Spleen (tissue), 11 donors: ENCODE measurements at regions not wholly inside any gene's neighbourhood (a gene's known extent, or its start where the extent isn't known, plus 50 kb on each side); places are given as distances from the start of the nearest gene placed in this dataset.
"Not testable (repeated sequence)": the region's sequence is repeated elsewhere in the genome, so short reads cannot be mapped to it uniquely, and the experiment has no call there.

Experiments
- DNase-seq: peaks from one replicate; pipeline ENCODE4 v3.0.0-alpha.2; 2020
- H3K27ac ChIP-seq, 8 donors: fragments of 200-600 bp; sonication (generic) in 7 of 8; 1 replicate in 4 of 8; 2 replicates in 4 of 8; pipeline versions ENCODE4 v1.5.0 to v1.8.0; 2016 to 2021; ENCODE audit warnings: inconsistent platforms in 4 of 8, mild to moderate bottlenecking in 4 of 8, moderate library complexity in 1 of 8
- H3K27me3 ChIP-seq, 7 donors: fragments of 200-600 bp; sonication (generic) in 6 of 7; replicated peaks in 1 of 7; 1 replicate in 4 of 7; 2 replicates in 3 of 7; pipeline versions ENCODE4 v1.5.0 to v1.8.0; 2016 to 2021; ENCODE audit warnings: inconsistent platforms in 3 of 7, mild to moderate bottlenecking in 1 of 7
- H3K36me3 ChIP-seq, 6 donors: fragments of 200-600 bp; sonication (generic) in 5 of 6; 1 replicate in 4 of 6; 2 replicates in 2 of 6; pipeline versions ENCODE4 v1.5.0 to v1.8.0; 2016 to 2021; ENCODE audit warnings: inconsistent platforms in 2 of 6
- H3K4me1 ChIP-seq, 6 donors: fragments of 200-600 bp; sonication (generic) in 5 of 6; 1 replicate in 3 of 6; 2 replicates in 3 of 6; pipeline versions ENCODE4 v1.5.0 to v1.8.0; 2016 to 2021; ENCODE audit warnings: inconsistent platforms in 3 of 6
- H3K4me3 ChIP-seq, 8 donors: fragments of 200-600 bp; sonication (generic) in 7 of 8; 1 replicate in 4 of 8; 2 replicates in 4 of 8; pipeline versions ENCODE4 v1.5.0 to v1.8.0; 2016 to 2021; ENCODE audit warnings: inconsistent platforms in 4 of 8, mild to moderate bottlenecking in 4 of 8, moderate library complexity in 2 of 8
- H3K9me3 ChIP-seq, 8 donors: fragments of 200-600 bp; sonication (generic) in 7 of 8; 1 replicate in 4 of 8; 2 replicates in 4 of 8; pipeline versions ENCODE4 v1.5.0 to v1.8.0; 2016 to 2021; ENCODE audit warnings: inconsistent platforms in 4 of 8
- CTCF ChIP-seq, 11 experiments: fragments of 200-600 bp in 7 of 11; fragments of 450-650 bp in 4 of 11; sonication (generic) in 4 of 11; IDR thresholded peaks in 8 of 11; conservative IDR thresholded peaks in 3 of 11; 1 replicate in 7 of 11; 2 replicates in 4 of 11; pipeline versions ENCODE4 v1.4.0 to v1.8.0; 2016 to 2021; ENCODE audit warnings: antibody characterized with exemption in 11 of 11, inconsistent platforms in 4 of 11, mild to moderate bottlenecking in 1 of 11
- POLR2A ChIP-seq, 3 donors: fragments of 450-650 bp; IDR thresholded peaks; one replicate each; pipeline ENCODE4 v1.5.1; 2017; ENCODE audit warnings: antibody characterized with exemption in 3 of 3, mild to moderate bottlenecking in 1 of 3
- POLR2AphosphoS5 ChIP-seq, 3 donors: sonication (generic); formaldehyde crosslinking; IDR thresholded peaks; one replicate each; pipeline ENCODE4 v1.5.1; 2017; ENCODE audit warnings: antibody characterized with exemption in 3 of 3
- WGBS, 5 donors: extraction: QIAGEN DNeasy Blood & Tissue Kit in 3 of 5; methylation state at CpG; one replicate each; pipeline versions ENCODE4 v1.1.5 to v1.1.7; 2013 to 2018; 5-methylcytosine and 5-hydroxymethylcytosine counted together
- intact Hi-C: fragments of 100-400 bp; cut with DNase I; formaldehyde crosslinking; loops from one replicate; pipeline ENCODE4 v1.15.0; 2023; ENCODE audit warnings: low total_unique reads
- donor health status: healthy with polysubstance abuse.
- donor health status: DM: no; HTN: no; CAD: no; lungs with moderate emphysema.
- donor health status: DM: no; HTN: no; CAD: no.
- donor health status: Bipolar disorder and iron deficiency.
- donor health status: healthy.
- donor health status: DM: no; HTN: no; CAD: no.
- donor health status: DM: yes; HTN: yes; CAD: no.

- Histone ChIP-seq H3K27ac (no peak overlapping the region), H3K9me3 (peaks cover 0 to 23% (median 8%) of the 10 kb centered on the region in 8 donors), H3K27me3 (no peaks in the 10 kb centered on the region), H3K36me3 (no peaks in the 10 kb centered on the region), H3K4me3 (no peak overlapping the region), H3K4me1 (no peaks in the 10 kb centered on the region)
- WGBS, 5 donors = 53 to 65% (median 59%) methylated on average over 3 of the region's 3 CpGs
- DNase-seq = no peak
- no peak for TF ChIP-seq POLR2A (IDR thresholded peaks at IDR 0.05)
- no peak for TF ChIP-seq POLR2AphosphoS5 (IDR thresholded peaks at IDR 0.05)
- no peak for TF ChIP-seq CTCF (IDR thresholded peaks at IDR 0.05 in 8 of 11, conservative IDR thresholded peaks at IDR 0.05 in 3 of 11)
- intact Hi-C loops = no loop called here
Observed at GRCh38 chr10:81498011-81498551, 376.9 kb upstream of the NRG3 start.

DNA sequence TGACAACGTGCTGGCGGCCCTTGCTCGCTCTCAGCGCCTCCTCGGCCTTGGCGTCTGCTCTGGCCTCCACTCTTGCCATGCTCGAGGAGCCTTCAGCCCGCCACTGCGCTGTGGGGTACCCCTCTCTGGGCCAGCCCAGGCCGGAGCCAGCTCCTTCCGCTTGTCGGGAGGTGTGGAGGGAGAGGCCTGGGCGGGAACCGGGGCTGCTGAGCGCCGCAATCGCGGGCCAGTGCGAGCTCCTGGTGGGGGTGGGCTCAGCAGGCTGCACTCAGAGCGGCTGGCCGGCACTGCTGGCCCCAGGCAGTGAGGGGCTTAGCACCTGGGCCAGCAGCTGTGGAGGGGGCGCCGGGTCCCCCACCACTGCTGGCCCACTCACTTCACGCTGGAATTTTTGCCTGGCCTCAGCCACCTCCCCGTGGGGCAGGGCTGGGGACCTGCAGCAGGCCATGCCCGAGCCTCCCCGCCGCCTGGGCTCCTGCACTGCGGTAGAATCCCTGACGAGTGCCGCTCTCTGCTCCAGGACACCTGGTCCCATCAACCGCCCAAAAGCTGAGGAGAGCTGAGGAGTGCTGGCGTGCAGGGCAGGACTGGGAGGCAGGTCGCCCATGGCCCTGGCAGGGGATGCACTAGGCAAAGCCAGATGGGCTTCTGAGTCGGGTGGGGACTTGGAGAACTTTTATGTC, 372.2 kb upstream of the NRG3 start:
- H3K4me1 ChIP-seq = no peaks in the 10 kb centered on the region
- H3K4me3 ChIP-seq = no peak overlapping the region
- TF ChIP-seq CTCF (IDR thresholded peaks at IDR 0.05 in 8 of 11, conservative IDR thresholded peaks at IDR 0.05 in 3 of 11) (no peak), POLR2AphosphoS5 (IDR thresholded peaks at IDR 0.05) (no peak)
- intact Hi-C loops = no loop called here
- H3K36me3 ChIP-seq = no peaks in the 10 kb centered on the region
- 84 to 94% (median 92%) methylated on average over 21 to 35 of the region's 35 CpGs for WGBS, 5 donors
- no peaks in the 10 kb centered on the region for H3K27me3 ChIP-seq
- H3K27ac ChIP-seq = no peak overlapping the region
- DNase-seq = peak; percentile 68
- peaks cover 0 to 39% (median 25%) of the 10 kb centered on the region in 8 donors for H3K9me3 ChIP-seq

DNA sequence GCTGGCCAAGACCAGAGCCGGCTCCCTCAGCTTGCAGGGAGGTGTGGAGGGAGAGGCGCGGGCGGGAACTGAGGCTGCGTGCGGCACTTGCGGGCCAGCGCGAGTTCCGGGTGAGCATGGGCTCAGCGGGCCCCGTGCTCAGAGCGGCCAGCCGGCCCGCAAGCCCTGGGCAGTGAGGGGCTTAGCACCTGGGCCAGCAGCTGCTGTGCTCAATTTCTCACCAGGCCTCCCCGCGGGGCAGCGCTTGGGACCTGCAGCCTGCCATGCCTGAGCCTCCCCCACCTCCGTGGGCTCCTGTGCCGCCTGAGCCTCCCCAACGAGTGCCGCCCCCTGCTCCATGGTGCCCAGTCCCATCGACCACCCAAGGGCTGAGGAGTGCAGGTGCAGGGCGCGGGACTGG, 369.2 kb upstream of the NRG3 start:
- DNase-seq, H3K27me3 ChIP-seq, H3K27ac ChIP-seq, H3K4me1 ChIP-seq, intact Hi-C loops, H3K4me3 ChIP-seq, H3K36me3 ChIP-seq: not testable (repeated sequence)
- 89 to 96% (median 91%) methylated on average over 23 to 25 of the region's 25 CpGs for WGBS, 5 donors
- H3K9me3 ChIP-seq = peaks cover 2 to 56% (median 46%) of the 10 kb centered on the region in 8 donors

DNA sequence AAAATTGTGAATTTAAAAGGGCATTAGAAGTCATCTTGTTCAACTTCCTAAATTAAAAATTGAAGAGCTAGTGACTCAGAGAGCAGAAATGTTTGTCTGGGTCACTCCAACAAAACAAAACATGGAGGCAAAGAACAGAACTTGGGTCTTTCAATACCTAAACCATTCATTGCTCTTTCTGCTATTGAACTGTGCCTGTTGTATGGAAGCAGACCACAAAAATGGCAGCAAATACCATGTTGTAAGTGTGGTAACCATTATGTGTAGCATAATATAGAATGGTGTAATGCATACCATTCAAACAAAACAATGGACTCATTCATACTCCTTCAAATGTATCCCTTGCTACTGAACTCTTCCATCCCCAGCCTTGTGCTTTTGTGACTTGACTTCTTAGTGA, 360.2 kb upstream of the NRG3 start:
- peaks cover 2 to 28% (median 16%) of the 10 kb centered on the region in 8 donors for H3K9me3 ChIP-seq
- no peak overlapping the region for H3K27ac ChIP-seq
- TF ChIP-seq POLR2A (IDR thresholded peaks at IDR 0.05) (no peak), CTCF (IDR thresholded peaks at IDR 0.05 in 8 of 11, conservative IDR thresholded peaks at IDR 0.05 in 3 of 11) (no peak), POLR2AphosphoS5 (IDR thresholded peaks at IDR 0.05) (no peak)
- DNase-seq = no peak
- no peaks in the 10 kb centered on the region for H3K36me3 ChIP-seq
- no peaks in the 10 kb centered on the region for H3K4me1 ChIP-seq
- intact Hi-C loops = no loop called here
- H3K4me3 ChIP-seq = no peak overlapping the region
- H3K27me3 ChIP-seq = no peaks in the 10 kb centered on the region
